ENCODE measurements at regions not wholly inside any gene's neighbourhood (a gene's known extent, or its start where the extent isn't known, plus 50 kb on each side); places are given as distances from the start of the nearest gene placed in this dataset.

- in situ Hi-C loops (cut with HindIII; ENCODE audit: low pct_unique_long_range_greater_than_20kb, low sequenced_read_pairs): no loop called here
- no peak for DNase-seq (ENCODE audit: low read depth in 1 of 2, low spot score in 1 of 2)
- no peak for TF ChIP-seq JUND (IDR thresholded peaks at IDR 0.05; ENCODE audit: low read depth)
These were observed 2185.6 kb upstream of the CELF4 start for GRCh38 chr18:39751161-39751560.

DNA sequence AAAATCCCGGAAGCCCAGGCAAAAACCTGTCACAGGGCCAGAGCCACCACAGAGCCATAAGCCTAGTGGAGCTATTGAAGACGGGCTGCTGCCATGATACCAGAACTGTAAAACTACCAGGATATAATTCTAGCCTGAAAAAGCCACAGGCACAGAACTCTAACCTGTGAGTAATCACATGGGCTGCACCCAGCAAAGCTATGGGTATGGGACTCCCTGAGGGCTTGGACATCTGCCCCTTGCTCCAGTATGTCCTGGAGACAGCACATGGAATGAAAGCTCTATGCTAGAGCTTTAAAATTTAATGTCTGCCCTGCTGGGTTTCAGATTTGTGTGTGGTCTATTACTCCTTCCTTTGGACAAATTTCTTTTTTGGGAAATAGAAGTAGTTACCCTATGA, 2183.6 kb upstream of the CELF4 start:
- DNase-seq (ENCODE audit: low read depth in 1 of 2, low spot score in 1 of 2): no peak
- no peak for TF ChIP-seq JUND (IDR thresholded peaks at IDR 0.05; ENCODE audit: low read depth)
- in situ Hi-C loops (cut with HindIII; ENCODE audit: low pct_unique_long_range_greater_than_20kb, low sequenced_read_pairs): no loop called here

GRCh38 chr18:39748727-39749126, 2183.1 kb upstream of the CELF4 start:
- in situ Hi-C loops (cut with HindIII; ENCODE audit: low pct_unique_long_range_greater_than_20kb, low sequenced_read_pairs): no loop called here

GRCh38 chr18:39746201-39746600, 2180.6 kb upstream of the CELF4 start:
- in situ Hi-C loops (cut with HindIII; ENCODE audit: low pct_unique_long_range_greater_than_20kb, low sequenced_read_pairs): no loop called here
- no peak for DNase-seq (ENCODE audit: low read depth in 1 of 2, low spot score in 1 of 2)
- TF ChIP-seq JUND (IDR thresholded peaks at IDR 0.05; ENCODE audit: low read depth): no peak

More at GRCh38 chr18:39748727-39749126, 2183.1 kb upstream of the CELF4 start:
- no peak for DNase-seq (ENCODE audit: low read depth in 1 of 2, low spot score in 1 of 2)
- no peak for TF ChIP-seq JUND (IDR thresholded peaks at IDR 0.05; ENCODE audit: low read depth)

DNA sequence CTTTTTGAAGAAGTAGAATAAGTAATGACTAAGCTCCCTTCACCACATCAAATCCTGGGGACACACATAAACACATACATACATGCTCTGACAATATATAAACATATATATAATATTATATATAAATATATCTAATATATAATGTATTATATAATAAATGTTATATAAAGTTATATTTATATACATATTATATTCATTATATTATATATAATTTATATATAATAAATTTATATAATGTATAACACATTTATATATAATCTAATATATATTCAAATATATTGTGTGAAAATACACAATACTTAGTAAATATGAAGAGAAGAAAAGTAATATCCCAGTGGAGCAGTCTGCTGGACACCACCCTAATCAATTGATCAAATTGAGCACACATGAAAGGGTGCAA, 2177.9 kb upstream of the CELF4 start:
- DNase-seq (ENCODE audit: low read depth in 1 of 2, low spot score in 1 of 2): no peak
- no peak for TF ChIP-seq JUND (IDR thresholded peaks at IDR 0.05; ENCODE audit: low read depth)
- in situ Hi-C loops (cut with HindIII; ENCODE audit: low pct_unique_long_range_greater_than_20kb, low sequenced_read_pairs): no loop called here

GRCh38 chr18:39741755-39742466, 2176.3 kb upstream of the CELF4 start:
- DNase-seq (ENCODE audit: low read depth in 1 of 2, low spot score in 1 of 2): no peak
- TF ChIP-seq JUND (IDR thresholded peaks at IDR 0.05; ENCODE audit: low read depth): no peak
- in situ Hi-C loops (cut with HindIII; ENCODE audit: low pct_unique_long_range_greater_than_20kb, low sequenced_read_pairs): no loop called here

GRCh38 chr18:39737869-39738268, 2172.3 kb upstream of the CELF4 start:
- no peak for TF ChIP-seq JUND (IDR thresholded peaks at IDR 0.05; ENCODE audit: low read depth)
- no peak for DNase-seq (ENCODE audit: low read depth in 1 of 2, low spot score in 1 of 2)
- in situ Hi-C loops (cut with HindIII; ENCODE audit: low pct_unique_long_range_greater_than_20kb, low sequenced_read_pairs): no loop called here

- no peak for TF ChIP-seq JUND (IDR thresholded peaks at IDR 0.05; ENCODE audit: low read depth)
- peak in 1 of 2 experiments; percentile 4 for DNase-seq (ENCODE audit: low read depth in 1 of 2, low spot score in 1 of 2)
These were observed 2167.3 kb upstream of the CELF4 start for GRCh38 chr18:39732918-39733317.

DNA sequence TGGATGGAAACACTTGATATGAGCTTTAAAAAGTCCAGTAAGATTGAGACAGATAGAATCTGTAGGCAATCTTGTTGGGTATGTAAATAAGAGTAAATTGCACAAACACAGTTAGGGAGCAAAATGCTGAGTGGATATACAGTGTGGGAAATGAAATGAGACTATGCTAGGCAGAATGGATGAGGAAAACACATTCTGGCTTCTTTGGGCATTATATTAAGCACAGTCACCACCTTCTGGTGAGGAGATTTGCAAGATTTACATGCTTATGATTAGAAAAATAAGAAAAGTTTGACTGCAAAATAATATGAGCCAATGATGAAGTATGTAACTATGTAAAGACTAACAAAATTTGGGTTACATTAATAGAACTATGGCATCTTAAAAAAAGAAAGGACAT, 2165.0 kb upstream of the CELF4 start:
- DNase-seq (ENCODE audit: low read depth in 1 of 2, low spot score in 1 of 2): no peak
- in situ Hi-C loops (cut with HindIII; ENCODE audit: low pct_unique_long_range_greater_than_20kb, low sequenced_read_pairs): no loop called here
- TF ChIP-seq JUND (IDR thresholded peaks at IDR 0.05; ENCODE audit: low read depth): no peak

More at GRCh38 chr18:39732918-39733317, 2167.3 kb upstream of the CELF4 start:
- in situ Hi-C loops (cut with HindIII; ENCODE audit: low pct_unique_long_range_greater_than_20kb, low sequenced_read_pairs): no loop called here

GRCh38 chr18:39724652-39725051, 2159.1 kb upstream of the CELF4 start:
- TF ChIP-seq JUND (IDR thresholded peaks at IDR 0.05; ENCODE audit: low read depth): no peak
- DNase-seq (ENCODE audit: low read depth in 1 of 2, low spot score in 1 of 2): no peak
- in situ Hi-C loops (cut with HindIII; ENCODE audit: low pct_unique_long_range_greater_than_20kb, low sequenced_read_pairs): no loop called here

DNA sequence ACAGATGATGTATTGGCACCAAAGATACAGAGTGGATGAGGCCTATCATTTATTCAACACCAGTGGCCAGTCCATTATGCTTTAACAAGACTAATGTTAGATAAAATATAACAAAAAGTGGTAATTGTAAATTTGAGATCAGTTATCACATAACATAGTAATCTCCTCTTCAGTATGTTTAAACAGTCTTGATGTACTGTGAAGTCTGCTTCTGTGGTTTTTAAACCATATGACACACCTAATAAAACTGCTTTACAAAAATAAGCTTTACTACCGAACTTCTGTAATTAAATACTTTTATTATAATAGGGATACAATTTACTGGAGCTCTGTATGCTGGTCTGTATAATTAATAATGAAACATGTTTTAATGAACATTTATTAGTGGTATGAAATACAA, 2156.1 kb upstream of the CELF4 start:
- in situ Hi-C loops (cut with HindIII; ENCODE audit: low pct_unique_long_range_greater_than_20kb, low sequenced_read_pairs): no loop called here
- no peak for DNase-seq (ENCODE audit: low read depth in 1 of 2, low spot score in 1 of 2)
- TF ChIP-seq JUND (IDR thresholded peaks at IDR 0.05; ENCODE audit: low read depth): no peak

DNA sequence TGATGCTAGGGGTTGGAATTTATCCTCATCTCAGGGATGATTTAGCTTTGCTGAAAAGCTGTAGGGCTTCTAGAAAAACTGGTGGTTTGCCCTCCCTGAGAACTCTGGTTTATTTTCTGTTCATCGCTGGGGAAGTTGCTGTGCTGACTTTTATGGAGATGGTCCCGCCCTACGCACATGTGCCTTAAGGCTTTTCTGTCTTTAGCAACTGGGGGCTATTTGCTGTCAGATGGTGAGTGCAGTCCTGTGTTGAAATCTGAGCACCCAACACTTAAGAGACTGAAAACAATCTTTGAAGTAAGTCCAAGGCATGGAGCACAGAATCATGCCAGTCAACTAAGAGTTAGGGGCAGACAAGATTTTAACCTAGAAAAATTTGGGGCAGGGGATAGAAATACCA, 2148.4 kb upstream of the CELF4 start:
- no peak for TF ChIP-seq JUND (IDR thresholded peaks at IDR 0.05; ENCODE audit: low read depth)
- DNase-seq (ENCODE audit: low read depth in 1 of 2, low spot score in 1 of 2): no peak
- in situ Hi-C loops (cut with HindIII; ENCODE audit: low pct_unique_long_range_greater_than_20kb, low sequenced_read_pairs): no loop called here

- no peak for DNase-seq (ENCODE audit: low read depth in 1 of 2, low spot score in 1 of 2)
- in situ Hi-C loops (cut with HindIII; ENCODE audit: low pct_unique_long_range_greater_than_20kb, low sequenced_read_pairs): no loop called here
- TF ChIP-seq JUND (IDR thresholded peaks at IDR 0.05; ENCODE audit: low read depth): no peak
These were observed 2146.1 kb upstream of the CELF4 start for GRCh38 chr18:39711701-39712100.

- no peak for DNase-seq (ENCODE audit: low read depth in 1 of 2, low spot score in 1 of 2)
- in situ Hi-C loops (cut with HindIII; ENCODE audit: low pct_unique_long_range_greater_than_20kb, low sequenced_read_pairs): no loop called here
- no peak for TF ChIP-seq JUND (IDR thresholded peaks at IDR 0.05; ENCODE audit: low read depth)
These were observed 2139.8 kb upstream of the CELF4 start for GRCh38 chr18:39705362-39705761.

Measured in T47D (cell line).